Fibroblast of lung (primary cell): ENCODE measurements at regions not wholly inside any gene's neighbourhood (a gene's known extent, or its start where the extent isn't known, plus 50 kb on each side); places are given as distances from the start of the nearest gene placed in this dataset.

Source experiments
- DNase-seq, 2 donors: peaks; one replicate each; pipeline versions ENCODE4 v3.0.0 to v3.0.0-alpha.2; 2010; ENCODE audit warnings: low read depth in 2 of 2
- H2AFZ ChIP-seq: 2 replicates; pipeline ENCODE4 v1.5.1; 2012; ENCODE audit warnings: low read length, control low read depth, inconsistent platforms
- H3K27ac ChIP-seq: 2 replicates; pipeline ENCODE4 v1.5.1; 2011; ENCODE audit warnings: low read length, control low read depth; ENCODE audit not compliant: insufficient read depth
- H3K27me3 ChIP-seq: 2 replicates; pipeline ENCODE4 v1.5.1; 2011; ENCODE audit warnings: mild to moderate bottlenecking, low read length; ENCODE audit not compliant: control insufficient read depth, insufficient read depth
- H3K36me3 ChIP-seq: 2 replicates; pipeline ENCODE4 v1.5.1; 2011; ENCODE audit warnings: low read length; ENCODE audit not compliant: control insufficient read depth, insufficient read depth
- H3K4me1 ChIP-seq: 2 replicates; pipeline ENCODE4 v1.5.1; 2011; ENCODE audit warnings: low read length; ENCODE audit not compliant: control insufficient read depth, insufficient read depth; ENCODE audit errors: extremely low read depth
- H3K4me2 ChIP-seq: 2 replicates; pipeline ENCODE4 v1.5.1; 2011; ENCODE audit warnings: low read length, control low read depth; ENCODE audit not compliant: insufficient read depth; ENCODE audit errors: extremely low read depth
- H3K4me3 ChIP-seq, 4 experiments: fragments of 200-600 bp in 1 of 4; sonication (generic) in 1 of 4; replicated peaks in 1 of 4; 2 replicates each; pipeline ENCODE4 v1.5.1; 2011 to 2016; ENCODE audit warnings: low read length in 4 of 4, low read depth in 3 of 4, mild to moderate bottlenecking in 3 of 4, control low read depth in 2 of 4, inconsistent platforms in 1 of 4, mixed read lengths in 1 of 4; ENCODE audit not compliant: insufficient read depth in 1 of 4; ENCODE audit errors: control extremely low read depth in 1 of 4
- H3K79me2 ChIP-seq: 2 replicates; pipeline ENCODE4 v1.5.1; 2012; ENCODE audit warnings: mild to moderate bottlenecking, low read length, inconsistent platforms; ENCODE audit not compliant: control insufficient read depth, insufficient read depth
- H3K9ac ChIP-seq: 2 replicates; pipeline ENCODE4 v1.5.1; 2011; ENCODE audit warnings: mild to moderate bottlenecking, low read length, control low read depth; ENCODE audit not compliant: insufficient read depth
- H3K9me3 ChIP-seq: 2 replicates; pipeline ENCODE4 v1.5.1; 2012; ENCODE audit warnings: low read depth, low read length; ENCODE audit not compliant: control insufficient read depth, insufficient read depth
- H4K20me1 ChIP-seq: 2 replicates; pipeline ENCODE4 v1.5.1; 2011; ENCODE audit warnings: low read length; ENCODE audit not compliant: control insufficient read depth, insufficient read depth; ENCODE audit errors: extremely low read depth
- EZH2 ChIP-seq: IDR thresholded peaks from 2 replicates; pipeline ENCODE4 v1.5.1; 2012; ENCODE audit warnings: low read length, control low read depth, mild to moderate bottlenecking; ENCODE audit errors: missing control alignments
- TF ChIP-seq, protein P1 (sequence below), 2 donors: IDR thresholded peaks in 1 of 2; conservative IDR thresholded peaks in 1 of 2; 1 replicate in 1 of 2; 2 replicates in 1 of 2; pipeline ENCODE4 v1.5.1; 2011 to 2012; ENCODE audit warnings: low read length in 2 of 2, control low read depth in 1 of 2, inconsistent platforms in 1 of 2, low read depth in 1 of 2, mild to moderate bottlenecking in 1 of 2

DNA sequence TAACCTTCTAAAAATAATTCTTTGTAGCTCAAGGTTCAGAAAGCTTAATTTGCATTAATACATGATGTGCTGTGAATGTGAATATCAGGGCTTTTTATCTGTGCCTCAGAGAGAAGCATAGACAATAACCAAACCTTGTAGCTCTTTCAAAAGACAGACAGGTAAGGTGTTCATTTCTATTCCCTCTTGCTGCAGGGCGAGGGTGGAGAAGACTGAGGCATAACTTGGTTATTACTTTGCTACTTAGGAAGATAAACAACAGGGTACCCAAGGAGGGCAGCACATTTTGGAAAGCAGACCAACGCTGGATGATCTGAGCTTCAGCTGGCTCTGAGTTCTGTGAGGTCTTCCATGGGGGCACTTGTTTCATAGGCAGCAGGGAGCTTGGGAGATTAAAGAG, 408.6 kb upstream of the RARB start:
- no peaks in the 10 kb centered on the region for H3K79me2 ChIP-seq
- no peak overlapping the region for H3K4me2 ChIP-seq
- no peak overlapping the region for H3K4me3 ChIP-seq
- H3K36me3 ChIP-seq, result no peaks in the 10 kb centered on the region
- no peaks in the 10 kb centered on the region for H3K9me3 ChIP-seq
- no peak overlapping the region for H2AFZ ChIP-seq
- TF ChIP-seq, protein P1, sequence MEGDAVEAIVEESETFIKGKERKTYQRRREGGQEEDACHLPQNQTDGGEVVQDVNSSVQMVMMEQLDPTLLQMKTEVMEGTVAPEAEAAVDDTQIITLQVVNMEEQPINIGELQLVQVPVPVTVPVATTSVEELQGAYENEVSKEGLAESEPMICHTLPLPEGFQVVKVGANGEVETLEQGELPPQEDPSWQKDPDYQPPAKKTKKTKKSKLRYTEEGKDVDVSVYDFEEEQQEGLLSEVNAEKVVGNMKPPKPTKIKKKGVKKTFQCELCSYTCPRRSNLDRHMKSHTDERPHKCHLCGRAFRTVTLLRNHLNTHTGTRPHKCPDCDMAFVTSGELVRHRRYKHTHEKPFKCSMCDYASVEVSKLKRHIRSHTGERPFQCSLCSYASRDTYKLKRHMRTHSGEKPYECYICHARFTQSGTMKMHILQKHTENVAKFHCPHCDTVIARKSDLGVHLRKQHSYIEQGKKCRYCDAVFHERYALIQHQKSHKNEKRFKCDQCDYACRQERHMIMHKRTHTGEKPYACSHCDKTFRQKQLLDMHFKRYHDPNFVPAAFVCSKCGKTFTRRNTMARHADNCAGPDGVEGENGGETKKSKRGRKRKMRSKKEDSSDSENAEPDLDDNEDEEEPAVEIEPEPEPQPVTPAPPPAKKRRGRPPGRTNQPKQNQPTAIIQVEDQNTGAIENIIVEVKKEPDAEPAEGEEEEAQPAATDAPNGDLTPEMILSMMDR (conservative IDR thresholded peaks at IDR 0.05 in 1 of 2, IDR thresholded peaks at IDR 0.05 in 1 of 2; ENCODE audit: low read depth in 1 of 2, low read length in 2 of 2), result no peak
- TF ChIP-seq EZH2, result no peak
- DNase-seq, result no peak
- H4K20me1 ChIP-seq, result no peaks in the 10 kb centered on the region
- no peak overlapping the region for H3K9ac ChIP-seq
- no peaks in the 10 kb centered on the region for H3K4me1 ChIP-seq
- no peaks in the 10 kb centered on the region for H3K27me3 ChIP-seq
- no peak overlapping the region for H3K27ac ChIP-seq

DNA sequence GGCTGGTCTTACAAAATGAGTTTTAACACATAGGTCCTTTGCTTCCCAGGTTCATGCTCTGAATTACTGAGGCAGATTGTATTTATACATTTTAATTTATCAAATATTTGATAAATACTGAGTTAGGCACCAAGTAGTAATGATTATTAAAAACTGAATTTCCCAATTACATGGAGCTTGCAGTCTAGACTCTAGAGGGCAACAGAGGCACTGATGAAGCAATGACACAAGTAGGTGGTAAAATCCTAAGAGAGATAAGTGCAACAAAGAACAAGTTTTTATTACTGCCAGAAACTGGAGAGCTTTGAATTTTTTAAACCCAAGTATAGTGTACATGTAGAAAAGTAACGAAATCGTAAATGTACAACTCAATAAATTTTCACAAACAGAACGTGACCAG, 406.2 kb upstream of the RARB start:
- TF ChIP-seq, protein P1 (conservative IDR thresholded peaks at IDR 0.05 in 1 of 2, IDR thresholded peaks at IDR 0.05 in 1 of 2; ENCODE audit: low read depth in 1 of 2, low read length in 2 of 2), result peak; percentile 70 to 76
- TF ChIP-seq EZH2, result no peak
- no peaks in the 10 kb centered on the region for H3K9me3 ChIP-seq
- peak; percentile 51 to 75 for DNase-seq

DNA sequence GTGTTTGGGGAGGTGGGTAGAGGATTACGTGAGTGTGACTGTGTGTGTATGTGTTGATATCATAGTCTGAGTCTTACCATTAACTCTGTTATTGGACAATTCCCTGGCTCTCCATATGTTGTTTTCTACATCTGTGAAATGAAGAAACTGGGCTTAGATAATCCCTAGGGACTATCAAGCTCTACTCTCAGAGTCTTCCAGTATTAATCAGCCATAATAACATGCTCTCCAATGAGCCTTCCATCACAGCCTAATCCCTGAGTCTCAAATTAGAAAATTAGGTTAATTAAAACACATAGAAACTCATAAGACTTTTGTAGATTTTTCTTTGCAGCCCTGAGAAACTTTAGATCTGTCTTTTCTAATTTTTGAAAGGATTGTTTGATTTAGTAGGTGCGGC, 404.2 kb upstream of the RARB start:
- H3K36me3 ChIP-seq, result no peaks in the 10 kb centered on the region
- H3K4me3 ChIP-seq, result no peak overlapping the region
- H3K27me3 ChIP-seq, result no peaks in the 10 kb centered on the region
- TF ChIP-seq, protein P1 (conservative IDR thresholded peaks at IDR 0.05 in 1 of 2, IDR thresholded peaks at IDR 0.05 in 1 of 2; ENCODE audit: low read depth in 1 of 2, low read length in 2 of 2), result no peak
- TF ChIP-seq EZH2, result no peak
- no peaks in the 10 kb centered on the region for H3K4me1 ChIP-seq
- no peak overlapping the region for H3K9ac ChIP-seq
- H3K27ac ChIP-seq, result no peak overlapping the region
- DNase-seq, result no peak
- no peak overlapping the region for H2AFZ ChIP-seq
- H3K4me2 ChIP-seq, result no peak overlapping the region
- no peaks in the 10 kb centered on the region for H4K20me1 ChIP-seq
- H3K79me2 ChIP-seq, result no peaks in the 10 kb centered on the region
- H3K9me3 ChIP-seq, result no peaks in the 10 kb centered on the region

More for the DNA sequence above, 406.2 kb upstream of the RARB start:
- H3K27ac ChIP-seq, result no peak overlapping the region
- no peak overlapping the region for H2AFZ ChIP-seq
- H3K4me2 ChIP-seq, result no peak overlapping the region
- H3K27me3 ChIP-seq, result no peaks in the 10 kb centered on the region
- H3K9ac ChIP-seq, result no peak overlapping the region
- no peak overlapping the region for H3K4me3 ChIP-seq
- no peaks in the 10 kb centered on the region for H4K20me1 ChIP-seq
- no peaks in the 10 kb centered on the region for H3K79me2 ChIP-seq
- H3K36me3 ChIP-seq, result no peaks in the 10 kb centered on the region
- no peaks in the 10 kb centered on the region for H3K4me1 ChIP-seq
